ENCODE measurements at regions not wholly inside any gene's neighbourhood (a gene's known extent, or its start where the extent isn't known, plus 50 kb on each side); places are given as distances from the start of the nearest gene placed in this dataset.

DNA sequence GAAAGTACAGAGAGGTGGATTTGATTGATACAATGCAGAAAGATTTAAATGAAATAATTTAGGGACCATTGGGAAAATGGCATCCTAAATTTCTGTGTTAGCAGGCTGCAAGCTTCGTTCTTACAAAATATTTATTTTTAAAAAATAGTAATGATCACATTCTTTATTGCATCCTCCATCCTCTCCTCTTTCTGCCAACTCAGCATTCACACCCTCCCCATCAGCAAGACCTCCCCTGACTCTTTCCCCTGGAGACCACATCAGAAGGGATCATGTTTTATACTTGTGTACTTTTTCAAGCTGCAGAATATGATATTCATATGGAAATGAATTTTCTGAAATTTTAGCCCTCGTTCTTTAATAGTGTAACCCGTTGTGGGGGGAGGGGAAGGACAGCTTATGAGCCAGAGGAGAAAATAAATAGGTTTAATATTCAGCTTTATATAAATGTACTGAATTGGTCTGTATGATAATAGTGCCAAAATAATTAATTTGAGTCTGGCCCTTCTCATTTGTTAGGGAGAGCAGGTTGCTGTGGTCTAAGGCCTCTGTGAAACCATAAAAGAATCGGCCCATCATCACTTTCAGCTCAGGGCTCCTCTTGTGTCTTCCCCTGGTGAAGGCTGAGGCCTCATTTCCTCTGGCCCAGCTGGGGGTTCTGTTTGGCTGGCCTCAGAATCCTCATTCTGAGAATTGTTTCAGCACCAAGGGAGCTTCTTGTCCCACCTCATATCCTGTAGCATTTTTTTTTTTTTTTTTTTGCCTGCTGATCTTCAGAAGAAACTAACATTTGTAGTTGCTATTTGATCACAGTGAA, 330.8 kb downstream of the TXNL1 start:
- TF ChIP-seq CTCF (conservative IDR thresholded peaks at IDR 0.05 in 1 of 2, IDR thresholded peaks at IDR 0.05 in 1 of 2; ENCODE audit: low read depth in 1 of 2, low read length in 2 of 2): no peak
- TF ChIP-seq EZH2 (IDR thresholded peaks at IDR 0.05; ENCODE audit: low read length, missing control alignments): no peak

Data from fibroblast of lung (primary cell).